ENCODE measurements at regions not wholly inside any gene's neighbourhood (a gene's known extent, or its start where the extent isn't known, plus 50 kb on each side); places are given as distances from the start of the nearest gene placed in this dataset.

GRCh38 chr18:25724997-25725396 lies 365.4 kb downstream of the SS18 start:
- no peak for DNase-seq
- Histone ChIP-seq H3K9ac (ENCODE audit: low read depth in 2 of 2, low read length in 2 of 2) (no peak overlapping the region), H3K4me1 (no peaks in the 10 kb centered on the region), H3K27me3 (no peaks in the 10 kb centered on the region), H3K27ac (no peak overlapping the region), H3K4me3 (no peak overlapping the region), H3K36me3 (no peaks in the 10 kb centered on the region), H3K9me3 (no peaks in the 10 kb centered on the region)
- no peak for TF ChIP-seq CTCF (IDR thresholded peaks at IDR 0.05)
- intact Hi-C loops (cut with DNase I) = no loop called here

GRCh38 chr18:25724121-25724520 lies 366.3 kb downstream of the SS18 start:
- DNase-seq = no peak
- Histone ChIP-seq H3K4me1 (no peaks in the 10 kb centered on the region), H3K27me3 (no peaks in the 10 kb centered on the region), H3K9me3 (no peaks in the 10 kb centered on the region), H3K9ac (ENCODE audit: low read depth in 2 of 2, low read length in 2 of 2) (no peak overlapping the region), H3K4me3 (no peak overlapping the region), H3K36me3 (no peaks in the 10 kb centered on the region), H3K27ac (no peak overlapping the region)
- intact Hi-C loops (cut with DNase I) = no loop called here
- no peak for TF ChIP-seq CTCF (IDR thresholded peaks at IDR 0.05)

DNA sequence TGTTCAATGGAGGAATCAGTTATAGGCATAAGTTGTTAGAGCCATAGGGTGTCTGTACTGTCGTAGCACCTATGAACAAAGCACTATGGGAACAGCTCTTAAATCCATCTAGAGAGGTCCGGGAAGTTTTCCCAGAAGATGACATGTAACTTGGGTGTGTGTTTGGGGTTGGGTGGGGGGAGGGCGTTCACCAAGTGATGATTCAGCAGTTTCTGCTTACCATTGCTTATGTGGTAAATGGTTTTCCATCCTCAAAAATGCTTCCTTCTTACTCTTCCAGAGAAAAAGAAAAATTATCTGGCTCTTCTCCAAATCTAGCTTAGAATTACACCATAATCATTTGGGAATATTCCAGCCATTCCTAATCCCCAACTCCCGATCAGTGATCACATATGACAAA lies 361.1 kb upstream of the ZNF521 start:
- no peak for TF ChIP-seq CTCF (IDR thresholded peaks at IDR 0.05)
- intact Hi-C loops (cut with DNase I) = no loop called here
- H3K9me3 ChIP-seq = no peaks in the 10 kb centered on the region

GRCh38 chr18:25710981-25711380 lies 359.0 kb upstream of the ZNF521 start:
- Histone ChIP-seq H3K9me3 (no peaks in the 10 kb centered on the region), H3K4me3 (no peak overlapping the region), H3K27me3 (no peaks in the 10 kb centered on the region), H3K36me3 (no peaks in the 10 kb centered on the region), H3K4me1 (no peaks in the 10 kb centered on the region), H3K9ac (ENCODE audit: low read depth in 2 of 2, low read length in 2 of 2) (no peak overlapping the region), H3K27ac (no peak overlapping the region)
- intact Hi-C loops (cut with DNase I) = no loop called here
- TF ChIP-seq CTCF (IDR thresholded peaks at IDR 0.05) = no peak
- no peak for DNase-seq

More for the DNA sequence above, 361.1 kb upstream of the ZNF521 start:
- H3K9ac ChIP-seq (ENCODE audit: low read depth in 2 of 2, low read length in 2 of 2) = no peak overlapping the region
- DNase-seq = no peak
- H3K27me3 ChIP-seq = no peaks in the 10 kb centered on the region
- H3K4me1 ChIP-seq = no peaks in the 10 kb centered on the region
- no peaks in the 10 kb centered on the region for H3K36me3 ChIP-seq
- H3K4me3 ChIP-seq = no peak overlapping the region
- H3K27ac ChIP-seq = no peak overlapping the region

- Histone ChIP-seq H3K36me3 (no peaks in the 10 kb centered on the region), H3K27ac (no peak overlapping the region), H3K9ac (ENCODE audit: low read depth in 2 of 2, low read length in 2 of 2) (no peak overlapping the region), H3K4me1 (no peaks in the 10 kb centered on the region), H3K9me3 (no peaks in the 10 kb centered on the region), H3K4me3 (no peak overlapping the region), H3K27me3 (no peaks in the 10 kb centered on the region)
- no peak for DNase-seq
- intact Hi-C loops (cut with DNase I) = no loop called here
- TF ChIP-seq CTCF (IDR thresholded peaks at IDR 0.05) = no peak
These were observed 353.7 kb upstream of the ZNF521 start for GRCh38 chr18:25705650-25706049.

DNA sequence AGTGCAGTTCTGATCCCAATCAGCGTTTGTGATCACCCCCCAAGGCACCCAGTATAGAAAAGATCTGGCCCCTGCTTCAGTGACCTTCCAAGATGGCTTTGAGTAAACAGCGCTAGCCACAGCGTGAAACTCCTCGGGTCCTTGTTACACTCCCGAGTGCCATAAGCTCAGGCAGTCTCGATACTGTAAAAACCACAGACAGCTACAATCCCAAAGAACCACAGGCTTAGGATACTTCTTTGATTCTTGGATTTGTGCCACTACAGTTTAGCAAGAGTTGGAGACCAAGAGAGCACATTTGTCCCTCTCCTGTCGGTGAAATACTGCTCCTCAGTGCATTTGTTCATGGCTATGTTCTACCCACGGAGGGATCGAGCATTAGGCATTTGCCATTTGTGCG lies 352.5 kb upstream of the ZNF521 start:
- no peak for TF ChIP-seq CTCF (IDR thresholded peaks at IDR 0.05)
- DNase-seq = no peak
- intact Hi-C loops (cut with DNase I) = no loop called here

More for the DNA sequence above, 352.5 kb upstream of the ZNF521 start:
- Histone ChIP-seq H3K36me3 (no peaks in the 10 kb centered on the region), H3K4me3 (no peak overlapping the region), H3K27me3 (no peaks in the 10 kb centered on the region), H3K9me3 (no peaks in the 10 kb centered on the region), H3K27ac (no peak overlapping the region), H3K9ac (ENCODE audit: low read depth in 2 of 2, low read length in 2 of 2) (no peak overlapping the region), H3K4me1 (no peaks in the 10 kb centered on the region)

All from colonic mucosa (tissue), 4 donors.